HEK293 (cell line): ENCODE measurements at regions not wholly inside any gene's neighbourhood (a gene's known extent, or its start where the extent isn't known, plus 50 kb on each side); places are given as distances from the start of the nearest gene placed in this dataset.

Experiments used
- CTCF ChIA-PET: fragments of 350-600 bp; formaldehyde crosslinking; extraction: SDS; loops from one replicate; lab custom pipeline; 2021; ENCODE audit warnings: antibody characterized with exemption; lab: Yijun Ruan, JAX
- POLR2A ChIA-PET: fragments of 300-600 bp; formaldehyde crosslinking; extraction: SDS; loops from one replicate; lab custom pipeline; 2020; ENCODE audit warnings: antibody characterized with exemption, inconsistent platforms; lab: Yijun Ruan, JAX
- H3K27ac ChIP-seq: fragments of 200-500 bp; sonication (Bioruptor generic); 2 replicates; pipeline ENCODE4 v1.5.1; 2014; ENCODE audit warnings: low read depth, low read length, control low read depth, inconsistent platforms; ENCODE audit errors: extremely low read depth
- H3K36me3 ChIP-seq, 2 experiments: fragments of 200-500 bp in 1 of 2; sonication (Bioruptor generic) in 1 of 2; 1 replicate in 1 of 2; 2 replicates in 1 of 2; pipeline ENCODE4 v1.5.1; 2014 to 2017; ENCODE audit warnings: inconsistent platforms in 2 of 2, low read length in 2 of 2; ENCODE audit not compliant: control insufficient read depth in 2 of 2, insufficient read depth in 1 of 2
- H3K4me1 ChIP-seq: fragments of 200-500 bp; sonication (Bioruptor generic); 2 replicates; pipeline ENCODE4 v1.5.1; 2014; ENCODE audit warnings: mild to moderate bottlenecking, low read length, inconsistent platforms; ENCODE audit not compliant: control insufficient read depth, insufficient read depth
- H3K4me3 ChIP-seq: 2 replicates; pipeline ENCODE4 v1.5.1; 2011; ENCODE audit warnings: low read depth, mild to moderate bottlenecking, control low read depth, low read length, moderate library complexity
- H3K9me3 ChIP-seq: fragments of 200-500 bp; sonication (Bioruptor generic); 2 replicates; pipeline ENCODE4 v1.5.1; 2014; ENCODE audit warnings: low read depth, low read length, inconsistent platforms; ENCODE audit not compliant: control insufficient read depth, insufficient read depth
- CTCF ChIP-seq: fragments of 450-650 bp; formaldehyde crosslinking; IDR thresholded peaks from 2 replicates; pipeline ENCODE4 v1.5.1; 2016; ENCODE audit warnings: missing biosample characterization, missing genetic modification characterization
- EGR2 ChIP-seq: fragments of 450-650 bp; formaldehyde crosslinking; IDR thresholded peaks from 2 replicates; pipeline ENCODE4 v1.5.1; 2016; ENCODE audit warnings: low read depth, missing biosample characterization, missing genetic modification characterization
- KLF10 ChIP-seq: fragments of 450-650 bp; IDR thresholded peaks from 2 replicates; pipeline ENCODE4 v1.5.1; 2018; ENCODE audit warnings: missing biosample characterization, mild to moderate bottlenecking, missing genetic modification characterization
- KLF9 ChIP-seq: fragments of 450-650 bp; formaldehyde crosslinking; IDR thresholded peaks from 2 replicates; pipeline ENCODE4 v1.5.1; 2016; ENCODE audit warnings: missing biosample characterization, missing genetic modification characterization, low read depth
- OVOL3 ChIP-seq: fragments of 450-650 bp; formaldehyde crosslinking; IDR thresholded peaks from 2 replicates; pipeline ENCODE4 v1.5.1; 2016; ENCODE audit warnings: missing biosample characterization, missing genetic modification characterization
- PATZ1 ChIP-seq: fragments of 450-650 bp; formaldehyde crosslinking; IDR thresholded peaks from 2 replicates; pipeline ENCODE4 v1.5.1; 2016; ENCODE audit warnings: missing biosample characterization, missing genetic modification characterization
- PRDM1 ChIP-seq: fragments of 450-650 bp; formaldehyde crosslinking; IDR thresholded peaks from 2 replicates; pipeline ENCODE4; 2016; ENCODE audit warnings: missing biosample characterization, missing genetic modification characterization
- SALL2 ChIP-seq: fragments of 450-650 bp; formaldehyde crosslinking; IDR thresholded peaks from 2 replicates; pipeline ENCODE4 v1.5.0; 2017; ENCODE audit warnings: missing biosample characterization, mild to moderate bottlenecking, missing genetic modification characterization, borderline replicate concordance
- SCRT2 ChIP-seq: fragments of 450-650 bp; formaldehyde crosslinking; IDR thresholded peaks from 2 replicates; pipeline ENCODE4 v1.5.1; 2016; ENCODE audit warnings: missing biosample characterization, missing genetic modification characterization
- ZNF114 ChIP-seq: fragments of 450-650 bp; formaldehyde crosslinking; IDR thresholded peaks from 2 replicates; pipeline ENCODE4 v1.5.0; 2017; ENCODE audit warnings: missing biosample characterization, missing genetic modification characterization
- ZNF138 ChIP-seq: fragments of 450-650 bp; formaldehyde crosslinking; IDR thresholded peaks from 2 replicates; pipeline ENCODE4 v1.5.1; 2016; ENCODE audit warnings: missing biosample characterization, missing genetic modification characterization, borderline replicate concordance
- ZNF211 ChIP-seq: fragments of 450-650 bp; formaldehyde crosslinking; IDR thresholded peaks from 2 replicates; pipeline ENCODE4 v1.5.1; 2016; ENCODE audit warnings: low read depth, missing biosample characterization, missing genetic modification characterization
- ZNF335 ChIP-seq: fragments of 450-650 bp; formaldehyde crosslinking; conservative IDR thresholded peaks from 2 replicates; pipeline ENCODE4 v1.5.1; 2016; ENCODE audit warnings: missing biosample characterization, missing genetic modification characterization
- ZNF366 ChIP-seq: fragments of 450-650 bp; formaldehyde crosslinking; conservative IDR thresholded peaks from 2 replicates; pipeline ENCODE4 v1.5.1; 2016; ENCODE audit warnings: missing biosample characterization, missing genetic modification characterization
- ZNF514 ChIP-seq: fragments of 450-650 bp; formaldehyde crosslinking; IDR thresholded peaks from 2 replicates; pipeline ENCODE4 v1.5.1; 2016; ENCODE audit warnings: missing biosample characterization, missing genetic modification characterization
- ZNF530 ChIP-seq: fragments of 450-650 bp; formaldehyde crosslinking; IDR thresholded peaks from 2 replicates; pipeline ENCODE4 v1.5.1; 2016; ENCODE audit warnings: low read depth, missing biosample characterization, missing genetic modification characterization
- ZNF610 ChIP-seq: fragments of 450-650 bp; formaldehyde crosslinking; IDR thresholded peaks from 2 replicates; pipeline ENCODE4 v1.5.1; 2016; ENCODE audit warnings: missing biosample characterization, missing genetic modification characterization, borderline replicate concordance
- ZNF621 ChIP-seq: fragments of 450-650 bp; formaldehyde crosslinking; IDR thresholded peaks from 2 replicates; pipeline ENCODE4 v1.5.1; 2017; ENCODE audit warnings: missing biosample characterization, missing genetic modification characterization
- ZNF639 ChIP-seq: fragments of 450-650 bp; formaldehyde crosslinking; IDR thresholded peaks from 2 replicates; pipeline ENCODE4 v1.5.1; 2016; ENCODE audit warnings: missing biosample characterization, missing genetic modification characterization
- ZNF645 ChIP-seq: fragments of 450-650 bp; formaldehyde crosslinking; IDR thresholded peaks from 2 replicates; pipeline ENCODE4; 2016; ENCODE audit warnings: missing biosample characterization, missing genetic modification characterization

- H3K4me3 ChIP-seq = no peak overlapping the region
- ChIA-PET POLR2A (no interaction called here), CTCF (no interaction called here)
- no peak overlapping the region for H3K27ac ChIP-seq
- no peaks in the 10 kb centered on the region for H3K36me3 ChIP-seq
- TF ChIP-seq PRDM1 = peak; percentile 97
- TF ChIP-seq ZNF610 (tag by site-specific recombination) = no peak
- no peaks in the 10 kb centered on the region for H3K4me1 ChIP-seq
- no peaks in the 10 kb centered on the region for H3K9me3 ChIP-seq
These were observed 280.8 kb upstream of the IL12B start for GRCh38 chr5:159610966-159611579.

GRCh38 chr5:159616952-159617351 is 286.7 kb upstream of the IL12B start:
- H3K4me3 ChIP-seq = no peak overlapping the region
- TF ChIP-seq ZNF335 (tag by site-specific recombination) (no peak), KLF9 (tag by site-specific recombination) (no peak), CTCF (no peak), ZNF211 (no peak), PATZ1 (tag by site-specific recombination) (no peak), ZNF530 (tag by site-specific recombination) (no peak), ZNF514 (tag by site-specific recombination) (no peak), ZNF621 (tag by site-specific recombination) (no peak), ZNF645 (tag by site-specific recombination) (no peak), ZNF138 (tag by site-specific recombination) (no peak)
- no peaks in the 10 kb centered on the region for H3K36me3 ChIP-seq
- H3K9me3 ChIP-seq = no peaks in the 10 kb centered on the region
- H3K27ac ChIP-seq = no peak overlapping the region
- CTCF ChIA-PET = no interaction called here
- POLR2A ChIA-PET = no interaction called here
- H3K4me1 ChIP-seq = 0 out of 2 replicates have a peak, but pooled peaks cover 2% of the 10 kb centered on the region

- CTCF ChIA-PET = interaction anchor here (0.8 kb wide), 1 partner anchor 103 kb away, joined by 3 read pairs; no protein-coding TSS in a partner anchor
- no peak for TF ChIP-seq ZNF114 (tag by site-specific recombination)
- no peak for TF ChIP-seq KLF10
- no peak for TF ChIP-seq ZNF366 (tag by site-specific recombination)
- TF ChIP-seq SCRT2 = no peak
- TF ChIP-seq EGR2 (tag by site-specific recombination) = no peak
- no peak for TF ChIP-seq ZNF639 (tag by site-specific recombination)
- no peak for TF ChIP-seq OVOL3 (tag by site-specific recombination)
- no peak for TF ChIP-seq SALL2 (tag by site-specific recombination)
- no peaks in the 10 kb centered on the region for H3K9me3 ChIP-seq
- no peak overlapping the region for H3K27ac ChIP-seq
- no peak overlapping the region for H3K4me3 ChIP-seq
- no peaks in the 10 kb centered on the region for H3K36me3 ChIP-seq
- POLR2A ChIA-PET = no interaction called here
- 0 out of 2 replicates have a peak, but pooled peaks cover 2% of the 10 kb centered on the region for H3K4me1 ChIP-seq
These were observed 289.5 kb upstream of the IL12B start for GRCh38 chr5:159619826-159620225.
